B cell (primary cell): ENCODE measurements at regions not wholly inside any gene's neighbourhood (a gene's known extent, or its start where the extent isn't known, plus 50 kb on each side); places are given as distances from the start of the nearest gene placed in this dataset.

Experiments used
- ATAC-seq: fragments of 200-7000 bp; cut with Tn5 transposase; one replicate; pipeline ENCODE4 v1.10.0; 2021; ENCODE audit warnings: low read depth, mild to moderate bottlenecking, moderate number of reproducible peaks, moderate library complexity
- CTCF ChIA-PET: fragments of 350-600 bp; sonication (Branson Sonifier 250); formaldehyde crosslinking; loops from one replicate; lab custom pipeline; 2021; ENCODE audit warnings: antibody characterized with exemption, inconsistent platforms; lab: Charles Lee
- POLR2A ChIA-PET: fragments of 350-600 bp; sonication (Branson Sonifier 250); formaldehyde crosslinking; loops from one replicate; lab custom pipeline; 2021; ENCODE audit warnings: antibody characterized with exemption; lab: Charles Lee
- DNase-seq: peaks from one replicate; pipeline ENCODE4 v3.0.0; 2013
- H2AFZ ChIP-seq: 2 replicates; pipeline ENCODE4 v1.6.1; 2012; ENCODE audit warnings: mild to moderate bottlenecking, low read depth, low read length; ENCODE audit not compliant: insufficient read depth, poor library complexity, severe bottlenecking
- H3K27ac ChIP-seq, 2 donors: 1 replicate in 1 of 2; 2 replicates in 1 of 2; pipeline ENCODE4 v1.5.1; 2012 to 2013; ENCODE audit warnings: low read length in 2 of 2, mild to moderate bottlenecking in 2 of 2, moderate library complexity in 1 of 2
- H3K27me3 ChIP-seq, 4 experiments: fragments of 200-600 bp in 1 of 4; sonication (generic) in 1 of 4; replicated peaks in 1 of 4; 1 replicate in 2 of 4; 2 replicates in 2 of 4; pipeline versions ENCODE4 v1.6.1 to v1.7.0; 2013 to 2016; ENCODE audit warnings: low read length in 3 of 4, mild to moderate bottlenecking in 2 of 4, mixed read lengths in 1 of 4, moderate library complexity in 1 of 4; ENCODE audit not compliant: insufficient read depth in 4 of 4, control insufficient read depth in 3 of 4; ENCODE audit errors: control extremely low read depth in 1 of 4
- H3K36me3 ChIP-seq, 2 experiments: replicated peaks in 1 of 2; 1 replicate in 1 of 2; 2 replicates in 1 of 2; pipeline versions ENCODE4 v1.6.1 to v1.7.1; 2013; ENCODE audit warnings: low read length in 1 of 2; ENCODE audit not compliant: insufficient read depth in 2 of 2, control insufficient read depth in 1 of 2; ENCODE audit errors: control extremely low read depth in 1 of 2, extremely low read depth in 1 of 2
- H3K4me1 ChIP-seq, 2 donors: fragments of 200-600 bp in 1 of 2; sonication (generic) in 1 of 2; 1 replicate in 1 of 2; 2 replicates in 1 of 2; pipeline versions ENCODE4 v1.5.1 to v1.6.1; 2013 to 2017; ENCODE audit warnings: low read length in 2 of 2; ENCODE audit not compliant: control insufficient read depth in 2 of 2, insufficient read depth in 2 of 2
- H3K4me2 ChIP-seq: replicated peaks from 2 replicates; pipeline ENCODE3; 2012; ENCODE audit warnings: mild to moderate bottlenecking, low read depth, low read length; ENCODE audit not compliant: poor library complexity, severe bottlenecking
- H3K4me3 ChIP-seq, 5 experiments: fragments of 200-600 bp in 1 of 5; sonication (generic) in 1 of 5; 1 replicate in 3 of 5; 2 replicates in 2 of 5; pipeline versions ENCODE4 v1.5.1 to v1.7.0; 2011 to 2016; ENCODE audit warnings: low read length in 4 of 5, mild to moderate bottlenecking in 4 of 5, low read depth in 2 of 5, control low read depth in 1 of 5, moderate library complexity in 1 of 5; ENCODE audit not compliant: insufficient read depth in 1 of 5; ENCODE audit errors: control extremely low read depth in 1 of 5, extremely low read depth in 1 of 5
- H3K79me2 ChIP-seq: fragments of 200-600 bp; sonication (generic); one replicate; pipeline ENCODE4 v1.6.0; 2016; ENCODE audit warnings: low read length; ENCODE audit not compliant: control insufficient read depth, insufficient read depth
- H3K9ac ChIP-seq: fragments of 200-600 bp; sonication (generic); 2 replicates; pipeline ENCODE4 v1.6.1; 2017; ENCODE audit warnings: mild to moderate bottlenecking, low read length, moderate library complexity
- H3K9me3 ChIP-seq, 3 donors: one replicate each; pipeline versions ENCODE4 v1.6.1 to v1.7.1; 2013; ENCODE audit warnings: low read length in 2 of 3; ENCODE audit not compliant: control insufficient read depth in 2 of 3, insufficient read depth in 1 of 3; ENCODE audit errors: control extremely low read depth in 1 of 3
- H4K20me1 ChIP-seq: 2 replicates; pipeline ENCODE4 v1.6.0; 2012; ENCODE audit warnings: mild to moderate bottlenecking, low read length; ENCODE audit not compliant: insufficient read depth, control insufficient read depth, poor library complexity, severe bottlenecking
- H3K27ac Mint-ChIP-seq: one replicate; pipeline ENCODE4 v1.8.0; 2021; ENCODE audit warnings: mixed read lengths
- H3K27me3 Mint-ChIP-seq: one replicate; pipeline ENCODE4 v1.8.0; 2021; ENCODE audit warnings: mixed read lengths
- H3K4me1 Mint-ChIP-seq: one replicate; pipeline ENCODE4 v1.8.0; 2021; ENCODE audit warnings: mixed read lengths
- H3K4me3 Mint-ChIP-seq: one replicate; pipeline ENCODE4 v1.8.0; 2021; ENCODE audit warnings: mixed read lengths
- H3K9me3 Mint-ChIP-seq: one replicate; pipeline ENCODE4 v1.8.0; 2022; ENCODE audit warnings: mixed read lengths; ENCODE audit not compliant: insufficient read depth
- EZH2 ChIP-seq: IDR thresholded peaks from 2 replicates; pipeline ENCODE4 v1.6.1; 2012; ENCODE audit warnings: borderline replicate concordance, low read depth, mild to moderate bottlenecking, moderate library complexity, low read length; ENCODE audit not compliant: insufficient read depth, poor library complexity, severe bottlenecking
- WGBS: methylation state at CpG from one replicate; pipeline ENCODE4 v1.1.5; 2013; ENCODE audit warnings: missing lambda C conversion rate; ENCODE audit not compliant: insufficient coverage; 5-methylcytosine and 5-hydroxymethylcytosine counted together
- intact Hi-C: fragments of 100-400 bp; cut with micrococcal nuclease; formaldehyde crosslinking; loops from one replicate; pipeline ENCODE4 v1.10.0; 2022
- TF ChIP-seq, protein P1 (sequence below): fragments of 200-600 bp; IDR thresholded peaks from one replicate; pipeline ENCODE4 v1.8.0; 2022; ENCODE audit warnings: antibody characterized with exemption, mild to moderate bottlenecking

DNA sequence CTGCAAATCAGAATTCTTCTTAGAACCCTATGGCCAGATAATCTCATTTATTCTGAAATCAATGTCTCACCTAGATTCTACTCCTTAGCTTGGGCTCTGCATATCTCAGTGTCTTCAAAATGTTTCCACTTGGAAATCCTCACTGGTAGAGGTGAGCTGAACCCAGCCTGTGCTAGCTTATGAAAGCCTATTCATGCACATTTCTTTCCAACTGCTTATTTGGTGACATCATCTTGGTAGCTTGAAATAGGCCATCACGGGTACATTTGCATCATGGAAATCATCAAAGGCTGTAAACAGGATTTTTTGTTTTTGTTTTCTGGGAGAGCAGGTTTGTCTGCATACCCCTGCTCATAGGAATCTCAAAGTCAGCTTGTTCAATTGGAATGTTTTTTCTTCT, 130.8 kb downstream of the KCNJ18 start:
- no peaks in the 10 kb centered on the region for H3K4me1 Mint-ChIP-seq
- intact Hi-C loops, result no loop called here

DNA sequence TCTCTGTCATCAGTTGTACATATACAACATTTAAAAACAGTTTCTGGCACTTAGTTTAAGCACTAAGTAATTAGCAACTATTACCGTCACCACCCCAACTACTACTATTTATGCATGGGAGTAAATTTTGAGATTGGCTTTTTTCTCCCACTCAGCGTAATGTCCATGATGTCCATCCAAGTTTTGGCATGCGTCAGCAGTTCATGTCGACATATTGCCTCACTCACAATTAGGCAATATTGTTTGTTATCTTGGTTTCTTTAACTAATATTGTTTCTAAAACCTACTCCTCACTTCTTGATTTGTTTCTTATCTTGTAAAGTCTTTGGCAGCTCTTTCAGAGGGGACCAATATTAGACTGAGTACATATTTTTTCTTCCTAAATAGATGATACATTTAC, 131.3 kb downstream of the KCNJ18 start:
- no peaks in the 10 kb centered on the region for H3K27me3 Mint-ChIP-seq
- POLR2A ChIA-PET, result no interaction called here
- CTCF ChIA-PET, result no interaction called here

More for the DNA sequence above, 130.8 kb downstream of the KCNJ18 start:
- ChIA-PET POLR2A (no interaction called here), CTCF (no interaction called here)
- H3K27me3 Mint-ChIP-seq, result no peaks in the 10 kb centered on the region
- WGBS, result 50% methylated on average over 1 of the region's 1 CpG
- no peak overlapping the region for H3K4me3 Mint-ChIP-seq
- no peaks in the 10 kb centered on the region for H3K9me3 Mint-ChIP-seq
- Histone ChIP-seq H3K27me3 (no peaks in the 10 kb centered on the region), H3K79me2 (no peaks in the 10 kb centered on the region), H3K27ac (no peak overlapping the region), H3K36me3 (no peaks in the 10 kb centered on the region), H3K9ac (no peak overlapping the region), H3K4me1 (no peaks in the 10 kb centered on the region), H3K4me3 (no peak overlapping the region), H3K4me2 (no peak overlapping the region), H3K9me3 (peaks cover 0 to 4% (median 0%) of the 10 kb centered on the region in 3 donors), H2AFZ (no peak overlapping the region), H4K20me1 (no peaks in the 10 kb centered on the region)
- ATAC-seq (no peak), DNase-seq (no peak)
- no peak overlapping the region for H3K27ac Mint-ChIP-seq
- no peak for TF ChIP-seq EZH2
- TF ChIP-seq, protein P1, sequence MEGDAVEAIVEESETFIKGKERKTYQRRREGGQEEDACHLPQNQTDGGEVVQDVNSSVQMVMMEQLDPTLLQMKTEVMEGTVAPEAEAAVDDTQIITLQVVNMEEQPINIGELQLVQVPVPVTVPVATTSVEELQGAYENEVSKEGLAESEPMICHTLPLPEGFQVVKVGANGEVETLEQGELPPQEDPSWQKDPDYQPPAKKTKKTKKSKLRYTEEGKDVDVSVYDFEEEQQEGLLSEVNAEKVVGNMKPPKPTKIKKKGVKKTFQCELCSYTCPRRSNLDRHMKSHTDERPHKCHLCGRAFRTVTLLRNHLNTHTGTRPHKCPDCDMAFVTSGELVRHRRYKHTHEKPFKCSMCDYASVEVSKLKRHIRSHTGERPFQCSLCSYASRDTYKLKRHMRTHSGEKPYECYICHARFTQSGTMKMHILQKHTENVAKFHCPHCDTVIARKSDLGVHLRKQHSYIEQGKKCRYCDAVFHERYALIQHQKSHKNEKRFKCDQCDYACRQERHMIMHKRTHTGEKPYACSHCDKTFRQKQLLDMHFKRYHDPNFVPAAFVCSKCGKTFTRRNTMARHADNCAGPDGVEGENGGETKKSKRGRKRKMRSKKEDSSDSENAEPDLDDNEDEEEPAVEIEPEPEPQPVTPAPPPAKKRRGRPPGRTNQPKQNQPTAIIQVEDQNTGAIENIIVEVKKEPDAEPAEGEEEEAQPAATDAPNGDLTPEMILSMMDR, result no peak

More for the DNA sequence above, 131.3 kb downstream of the KCNJ18 start:
- Mint-ChIP-seq H3K4me3 (no peak overlapping the region), H3K27ac (no peak overlapping the region), H3K4me1 (no peaks in the 10 kb centered on the region), H3K9me3 (no peaks in the 10 kb centered on the region)
- DNase-seq (no peak), ATAC-seq (no peak)
- Histone ChIP-seq H3K4me2 (no peak overlapping the region), H3K4me3 (no peak overlapping the region), H3K9me3 (peaks cover 0 to 4% (median 0%) of the 10 kb centered on the region in 3 donors), H3K9ac (no peak overlapping the region), H3K27ac (no peak overlapping the region), H3K36me3 (no peaks in the 10 kb centered on the region), H4K20me1 (no peaks in the 10 kb centered on the region), H3K27me3 (no peaks in the 10 kb centered on the region), H3K79me2 (no peaks in the 10 kb centered on the region), H3K4me1 (no peaks in the 10 kb centered on the region), H2AFZ (no peak overlapping the region)
- no CpG with 5 or more reads among the region's 4 CpGs for WGBS
- intact Hi-C loops, result no loop called here
- TF ChIP-seq, protein P1, result no peak
- TF ChIP-seq EZH2, result no peak
